ENCODE measurements at regions not wholly inside any gene's neighbourhood (a gene's known extent, or its start where the extent isn't known, plus 50 kb on each side); places are given as distances from the start of the nearest gene placed in this dataset.

- TF ChIP-seq CTCF (conservative IDR thresholded peaks at IDR 0.05; ENCODE audit: low read depth, low read length) = no peak
- TF ChIP-seq EZH2 (IDR thresholded peaks at IDR 0.05; ENCODE audit: borderline replicate concordance, low read depth, low read length, poor library complexity, severe bottlenecking) = no peak
Measured at GRCh38 chr2:83017366-83018090, 1441.6 kb downstream of the SUCLG1 start.

Measured in A673 (cell line).